ENCODE measurements at regions not wholly inside any gene's neighbourhood (a gene's known extent, or its start where the extent isn't known, plus 50 kb on each side); places are given as distances from the start of the nearest gene placed in this dataset.

DNA sequence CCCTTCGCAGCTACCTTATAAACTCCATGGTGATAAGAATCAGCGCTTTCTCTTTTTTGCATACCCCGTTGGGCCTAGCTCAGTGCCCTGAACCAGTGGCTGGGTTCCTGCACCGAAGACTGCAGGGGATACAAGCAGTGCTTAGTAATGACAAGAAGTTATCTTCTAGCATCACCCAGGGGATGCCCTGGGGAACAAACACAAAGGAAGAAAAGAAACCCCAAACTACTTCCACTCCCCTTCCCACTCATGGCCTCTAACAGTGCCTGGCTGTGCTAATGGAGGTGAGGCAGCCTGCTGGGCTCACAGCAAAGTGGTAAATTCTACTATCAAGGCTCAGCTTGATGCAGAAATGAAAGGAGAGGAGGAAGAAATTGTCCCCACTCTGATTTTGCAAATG is 314.7 kb downstream of the TXNL1 start:
- no peak for TF ChIP-seq CTCF (IDR thresholded peaks at IDR 0.05)

- TF ChIP-seq CTCF (IDR thresholded peaks at IDR 0.05): no peak
Measured at GRCh38 chr18:56322406-56322805, 316.0 kb downstream of the TXNL1 start.

- TF ChIP-seq CTCF (IDR thresholded peaks at IDR 0.05): no peak
Measured at GRCh38 chr18:56321470-56321869, 316.9 kb downstream of the TXNL1 start.

DNA sequence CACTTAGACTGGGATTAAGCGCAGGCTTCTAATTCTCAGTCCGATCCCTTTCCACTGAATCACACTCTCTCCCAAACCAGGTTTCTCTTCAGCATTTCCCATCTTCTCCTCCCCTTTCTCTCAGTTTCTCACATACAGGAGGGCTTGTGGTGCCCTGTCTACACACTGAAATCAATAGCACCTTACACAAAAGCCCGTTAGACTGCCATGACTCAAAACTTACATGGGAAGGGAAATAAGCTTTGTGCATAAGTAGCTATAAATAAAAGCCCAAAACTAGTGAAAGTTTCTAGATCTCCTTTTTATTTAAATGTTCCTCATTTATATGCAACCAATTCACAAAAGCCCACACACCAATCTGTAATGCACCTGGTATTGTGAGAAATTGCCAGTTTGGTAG is 318.4 kb downstream of the TXNL1 start:
- TF ChIP-seq CTCF (IDR thresholded peaks at IDR 0.05): no peak

GRCh38 chr18:56316727-56317126 is 321.7 kb downstream of the TXNL1 start:
- no peak for TF ChIP-seq CTCF (IDR thresholded peaks at IDR 0.05)

DNA sequence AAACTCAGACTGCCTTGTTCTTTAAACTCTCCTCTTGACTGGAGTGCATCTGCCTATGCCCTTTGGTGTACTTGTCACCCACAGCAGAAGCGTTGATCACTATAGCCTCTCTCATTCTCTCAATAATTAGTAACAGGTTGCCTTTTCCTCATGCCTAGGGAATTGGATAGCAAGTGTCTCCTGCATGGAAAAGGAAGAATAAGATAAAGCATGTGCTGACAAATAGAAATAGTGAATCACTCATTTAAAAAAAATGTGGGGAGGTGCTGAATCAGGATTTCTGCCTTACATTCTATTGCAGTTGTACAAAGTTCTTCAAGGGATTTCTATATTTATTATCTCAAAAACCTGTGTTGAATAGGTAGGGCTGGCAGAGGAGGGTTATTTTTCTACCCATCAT is 323.0 kb downstream of the TXNL1 start:
- no peak for TF ChIP-seq CTCF (IDR thresholded peaks at IDR 0.05)

- TF ChIP-seq CTCF (IDR thresholded peaks at IDR 0.05): no peak
Measured at GRCh38 chr18:56314396-56314795, 324.0 kb downstream of the TXNL1 start.

DNA sequence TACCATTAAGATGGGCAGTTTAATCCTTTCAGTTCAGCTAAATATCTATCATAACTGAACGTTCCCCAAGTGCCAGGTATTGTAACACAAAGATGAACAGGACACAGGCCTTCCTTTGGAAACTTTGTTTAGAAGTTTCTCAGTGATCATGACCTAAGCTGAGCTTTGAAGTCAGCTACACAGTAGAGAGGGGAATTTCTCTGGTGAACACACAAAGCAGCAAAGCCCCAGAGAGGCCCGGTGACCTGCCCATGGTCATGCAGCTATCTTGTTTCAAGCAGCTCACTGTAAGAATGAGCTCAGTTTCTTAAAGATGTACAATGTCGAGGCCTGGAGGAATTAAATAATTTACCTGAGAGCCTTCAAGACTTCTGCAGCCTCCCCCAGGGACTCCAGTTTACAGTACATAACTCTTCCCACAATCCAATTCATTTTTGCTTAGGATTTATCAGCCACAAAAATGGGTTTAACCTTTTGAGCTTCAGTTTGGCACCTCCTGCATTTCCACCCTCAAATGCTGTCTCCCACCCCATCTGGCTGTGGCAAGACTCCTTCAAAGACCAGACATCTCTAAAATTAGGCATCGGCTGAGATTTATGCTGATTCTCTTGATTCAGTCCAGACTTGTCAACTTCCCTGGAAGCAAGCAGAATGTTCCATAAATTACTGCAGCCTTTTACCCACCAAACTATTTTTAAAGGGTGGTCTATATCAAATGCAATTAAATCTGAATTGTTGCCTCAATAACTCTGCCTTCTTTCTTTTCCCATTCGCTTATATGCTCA is 325.6 kb downstream of the TXNL1 start:
- TF ChIP-seq CTCF (IDR thresholded peaks at IDR 0.05): no peak
